Endothelial cell of umbilical vein (primary cell): ENCODE measurements at regions not wholly inside any gene's neighbourhood (a gene's known extent, or its start where the extent isn't known, plus 50 kb on each side); places are given as distances from the start of the nearest gene placed in this dataset.

ENCODE experiments used
- BruUV-seq: library from RNA; stranded (reverse); fragments of 400-500 nt; replicated peaks from 2 replicates; lab custom pipeline; 2021; lab: Mats Ljungman, UMichigan
- CTCF ChIA-PET: fragments of 300-600, 350-600 bp; sonication (Branson Sonifier 250); formaldehyde crosslinking; loops from one replicate; lab custom pipeline; 2021; ENCODE audit warnings: antibody characterized with exemption, inconsistent platforms; lab: Charles Lee
- POLR2A ChIA-PET: fragments of 300-600, 350-600 bp; sonication (Branson Sonifier 250); formaldehyde crosslinking; loops from one replicate; lab custom pipeline; 2021; ENCODE audit warnings: antibody characterized with exemption, inconsistent platforms; lab: Charles Lee
- DNase-seq: peaks from one replicate; pipeline ENCODE4 v3.0.0-alpha.2; 2011; ENCODE audit warnings: low read depth, low spot score
- FAIRE-seq: peaks from 2 replicates; lab custom pipeline; 2011; peaks lifted over from hg19 to GRCh38; lab: Jason Lieb, UNC
- H2AFZ ChIP-seq: 2 replicates; pipeline ENCODE4 v1.6.0; 2012; ENCODE audit warnings: low read depth, low read length, control low read depth, inconsistent platforms
- H3K27ac ChIP-seq: 2 replicates; pipeline ENCODE4 v1.5.1; 2011; ENCODE audit warnings: low read depth, mild to moderate bottlenecking, control low read depth, low read length, moderate library complexity; ENCODE audit not compliant: insufficient read depth
- H3K27me3 ChIP-seq, 2 experiments: 2 replicates each; pipeline versions ENCODE4 v1.6.0 to v1.6.1; 2011; ENCODE audit warnings: low read length in 2 of 2, mixed read lengths in 1 of 2; ENCODE audit not compliant: control insufficient read depth in 2 of 2, insufficient read depth in 2 of 2
- H3K36me3 ChIP-seq, 2 experiments: 2 replicates in 1 of 2; 3 replicates in 1 of 2; pipeline ENCODE4 v1.5.1; 2011; ENCODE audit warnings: low read length in 2 of 2, mild to moderate bottlenecking in 1 of 2, moderate library complexity in 1 of 2; ENCODE audit not compliant: control insufficient read depth in 2 of 2, insufficient read depth in 2 of 2; ENCODE audit errors: extremely low read depth in 1 of 2
- H3K4me1 ChIP-seq: 3 replicates; pipeline ENCODE4 v1.5.1; 2011; ENCODE audit warnings: mild to moderate bottlenecking, low read length; ENCODE audit not compliant: control insufficient read depth, insufficient read depth; ENCODE audit errors: extremely low read depth
- H3K4me2 ChIP-seq: 2 replicates; pipeline ENCODE4 v1.6.1; 2011; ENCODE audit warnings: low read length, control low read depth, mixed read lengths; ENCODE audit not compliant: insufficient read depth
- H3K4me3 ChIP-seq, 3 experiments: fragments of 200-600 bp in 1 of 3; sonication (generic), shearing (Covaris generic) in 1 of 3; replicated peaks in 1 of 3; 2 replicates each; pipeline ENCODE4 v1.5.1; 2011 to 2016; ENCODE audit warnings: control low read depth in 3 of 3, low read length in 3 of 3, mild to moderate bottlenecking in 2 of 3, inconsistent platforms in 1 of 3, low read depth in 1 of 3, moderate library complexity in 1 of 3; ENCODE audit not compliant: insufficient read depth in 1 of 3
- H3K79me2 ChIP-seq: 2 replicates; pipeline ENCODE4 v1.6.0; 2012; ENCODE audit warnings: low read length, inconsistent platforms; ENCODE audit not compliant: control insufficient read depth, insufficient read depth
- H3K9ac ChIP-seq: replicated peaks from 2 replicates; pipeline ENCODE3; 2011; ENCODE audit warnings: low read length, control low read depth; ENCODE audit not compliant: insufficient read depth; ENCODE audit errors: extremely low read depth
- H3K9me1 ChIP-seq: replicated peaks from 3 replicates; pipeline ENCODE4 v1.6.0; 2011; ENCODE audit warnings: mild to moderate bottlenecking, low read length; ENCODE audit not compliant: control insufficient read depth, insufficient read depth; ENCODE audit errors: extremely low read depth
- H3K9me3 ChIP-seq: replicated peaks from 2 replicates; pipeline ENCODE4 v1.5.1; 2012; ENCODE audit warnings: low read length, inconsistent platforms; ENCODE audit not compliant: control insufficient read depth, insufficient read depth
- H4K20me1 ChIP-seq: replicated peaks from 2 replicates; pipeline ENCODE3; 2011; ENCODE audit warnings: mild to moderate bottlenecking, low read length; ENCODE audit not compliant: control insufficient read depth, insufficient read depth; ENCODE audit errors: extremely low read depth
- CTCF ChIP-seq, 2 donors: IDR thresholded peaks; 1 replicate in 1 of 2; 2 replicates in 1 of 2; pipeline ENCODE4 v1.5.1; 2011; ENCODE audit warnings: low read length in 2 of 2, mild to moderate bottlenecking in 2 of 2, moderate library complexity in 2 of 2, control low read depth in 1 of 2, inconsistent platforms in 1 of 2, low read depth in 1 of 2; ENCODE audit not compliant: insufficient read depth in 1 of 2; ENCODE audit errors: extremely low read depth in 1 of 2
- EZH2 ChIP-seq: IDR thresholded peaks from 2 replicates; pipeline ENCODE4 v1.6.1; 2012; ENCODE audit warnings: borderline replicate concordance, low read depth, mild to moderate bottlenecking, moderate library complexity, low read length, inconsistent platforms; ENCODE audit not compliant: severe bottlenecking
- FOS ChIP-seq: IDR thresholded peaks from 2 replicates; pipeline ENCODE4 v1.6.1; 2011; ENCODE audit warnings: mild to moderate bottlenecking, low read length, moderate library complexity, borderline replicate concordance; ENCODE audit not compliant: insufficient read depth
- GATA2 ChIP-seq: IDR thresholded peaks from 2 replicates; pipeline ENCODE4 v1.7.0; 2011; ENCODE audit warnings: low read depth, mild to moderate bottlenecking, moderate library complexity, mixed read lengths, low read length; ENCODE audit not compliant: insufficient read length, insufficient read depth
- JUN ChIP-seq: IDR thresholded peaks from 2 replicates; pipeline ENCODE4 v1.6.1; 2011; ENCODE audit warnings: borderline replicate concordance, low read depth; ENCODE audit not compliant: insufficient read length, insufficient read depth
- MAX ChIP-seq: IDR thresholded peaks from 2 replicates; pipeline ENCODE4 v1.6.1; 2011; ENCODE audit not compliant: insufficient read depth, insufficient read length
- MYC ChIP-seq: IDR thresholded peaks from one replicate; pipeline ENCODE4 v1.6.1; 2011; ENCODE audit warnings: mild to moderate bottlenecking, low read depth, low read length
- POLR2A ChIP-seq: IDR thresholded peaks from 2 replicates; pipeline ENCODE4 v1.6.1; 2012; ENCODE audit warnings: low read depth, mild to moderate bottlenecking, control low read depth, low read length
- POLR2AphosphoS5 ChIP-seq: IDR thresholded peaks from 2 replicates; pipeline ENCODE4 v1.6.1; 2012; ENCODE audit warnings: low read depth, mild to moderate bottlenecking, control low read depth, low read length, moderate library complexity; ENCODE audit not compliant: insufficient read depth
- dilution Hi-C: fragments of 300-500 bp; cut with MboI; formaldehyde crosslinking; loops from one replicate; pipeline ENCODE4 v1.15.0; 2019; ENCODE audit warnings: low sequenced_read_pairs; ENCODE audit not compliant: extremely low pct_ligation_motif_present
- intact Hi-C: fragments of 100-400 bp; cut with micrococcal nuclease; formaldehyde crosslinking; loops from one replicate; pipeline ENCODE4 v1.10.0; 2022

GRCh38 chr9:90420211-90420610 lies 222.4 kb downstream of the DIRAS2 start:
- intact Hi-C loops (no loop called here), dilution Hi-C loops (no loop called here)
- H3K79me2 ChIP-seq: no peaks in the 10 kb centered on the region
- no peaks in the 10 kb centered on the region for H3K27me3 ChIP-seq
- H3K9ac ChIP-seq: no peak overlapping the region
- peaks cover 3% of the 10 kb centered on the region for H3K9me3 ChIP-seq
- no TSS peak for BruUV-seq
- no peak for TF ChIP-seq FOS
- no peak for TF ChIP-seq EZH2
- no peak for TF ChIP-seq POLR2AphosphoS5
- no peak for TF ChIP-seq MAX
- no peak for TF ChIP-seq MYC
- TF ChIP-seq GATA2: no peak
- no peak for TF ChIP-seq JUN
- no peak for TF ChIP-seq CTCF (IDR thresholded peaks at IDR 0.05; ENCODE audit: extremely low read depth in 1 of 2, insufficient read depth in 1 of 2, low read depth in 1 of 2, low read length in 2 of 2)
- TF ChIP-seq POLR2A: no peak
- no peaks in the 10 kb centered on the region for H3K9me1 ChIP-seq
- no peaks in the 10 kb centered on the region for H4K20me1 ChIP-seq
- FAIRE-seq (no peak), DNase-seq (no peak)
- no peaks in the 10 kb centered on the region for H3K36me3 ChIP-seq
- ChIA-PET CTCF (no interaction called here), POLR2A (no interaction called here)
- no peak overlapping the region for H3K4me2 ChIP-seq
- no peak overlapping the region for H3K27ac ChIP-seq
- no peak overlapping the region for H2AFZ ChIP-seq
- H3K4me1 ChIP-seq: no peaks in the 10 kb centered on the region
- H3K4me3 ChIP-seq: no peak overlapping the region
